A549 (cell line): ENCODE measurements at regions not wholly inside any gene's neighbourhood (a gene's known extent, or its start where the extent isn't known, plus 50 kb on each side); places are given as distances from the start of the nearest gene placed in this dataset.

ENCODE experiments used
- ATAC-seq, 2 experiments: fragments of 200-7000 bp in 1 of 2; fragments of >200 bp in 1 of 2; cut with Nextera tagmentation in 1 of 2; cut with Tn5 transposase in 1 of 2; 3 replicates each; pipeline versions ENCODE4 v1.8.0 to v1.9.1; 2018 to 2020; ENCODE audit warnings: mild to moderate bottlenecking in 1 of 2, moderate library complexity in 1 of 2
- CTCF ChIA-PET: fragments of 300-600 bp; sonication (Branson Sonifier 250); formaldehyde crosslinking; extraction: SDS; loops from one replicate; lab custom pipeline; 2021; ENCODE audit warnings: antibody characterized with exemption, inconsistent platforms; lab: Yijun Ruan, JAX
- POLR2A ChIA-PET: fragments of 350-600 bp; formaldehyde crosslinking; extraction: SDS; loops from one replicate; lab custom pipeline; 2021; ENCODE audit warnings: antibody characterized with exemption, inconsistent platforms; lab: Yijun Ruan, JAX
- DNase-seq, 2 experiments: peaks; one replicate each; pipeline versions ENCODE4 v3.0.0 to v3.0.0-alpha.2; 2011 to 2016; ENCODE audit warnings: low read depth in 1 of 2, low spot score in 1 of 2
- FAIRE-seq: peaks from 2 replicates; lab custom pipeline; 2011; peaks lifted over from hg19 to GRCh38; lab: Jason Lieb, UNC
- H3K27ac ChIP-seq, 2 experiments: fragments of >200 bp; sonication (Bioruptor Twin); formaldehyde crosslinking; 3 replicates each; pipeline ENCODE4 v1.5.1; 2016 to 2017
- H3K4me1 ChIP-seq: fragments of >200 bp; sonication (Bioruptor Twin); formaldehyde crosslinking; 3 replicates; pipeline ENCODE4 v1.6.1; 2016
- H3K4me2 ChIP-seq: fragments of >200 bp; sonication (Bioruptor Twin); formaldehyde crosslinking; 3 replicates; pipeline ENCODE4 v1.6.1; 2016
- H3K4me3 ChIP-seq: fragments of >200 bp; sonication (Bioruptor Twin); formaldehyde crosslinking; 3 replicates; pipeline ENCODE4 v1.5.1; 2016
- H3K9me3 ChIP-seq: fragments of >200 bp; sonication (Bioruptor Twin); formaldehyde crosslinking; 3 replicates; pipeline ENCODE4 v1.6.1; 2016
- CBX2 ChIP-seq: fragments of 200-600 bp; sonication (generic); IDR thresholded peaks from 2 replicates; pipeline ENCODE4 v1.6.1; 2016; ENCODE audit warnings: low read depth, mild to moderate bottlenecking, borderline replicate concordance
- CHD4 ChIP-seq: fragments of 200-600 bp; sonication (generic); IDR thresholded peaks from 2 replicates; pipeline ENCODE4 v1.6.1; 2016; ENCODE audit warnings: antibody characterized with exemption, mild to moderate bottlenecking, borderline replicate concordance
- EHF ChIP-seq: fragments of 250-450 bp; sonication (Bioruptor Pico); IDR thresholded peaks from 2 replicates; pipeline ENCODE4 v1.5.0; 2020; ENCODE audit warnings: mild to moderate bottlenecking
- EHMT2 ChIP-seq: fragments of 200-600 bp; sonication (generic); IDR thresholded peaks from 2 replicates; pipeline ENCODE4 v1.6.1; 2016; ENCODE audit warnings: antibody characterized with exemption, low read depth, mild to moderate bottlenecking, moderate library complexity
- EP300 ChIP-seq, 2 experiments: fragments of >200 bp; sonication (Bioruptor Twin); formaldehyde crosslinking; IDR thresholded peaks; 2 replicates in 1 of 2; 3 replicates in 1 of 2; pipeline ENCODE4 v1.6.1; 2016 to 2017
- FOSB ChIP-seq: fragments of 250-450 bp; sonication (Bioruptor Pico); IDR thresholded peaks from 2 replicates; pipeline ENCODE4 v1.5.0; 2020; ENCODE audit warnings: mild to moderate bottlenecking, moderate library complexity
- FOXS1 ChIP-seq: fragments of 250-450 bp; sonication (Bioruptor Pico); IDR thresholded peaks from 2 replicates; pipeline ENCODE4 v1.5.0; 2020; ENCODE audit warnings: mild to moderate bottlenecking, moderate library complexity
- HDAC2 ChIP-seq: fragments of 200-600 bp; sonication (generic); IDR thresholded peaks from 2 replicates; pipeline ENCODE4 v1.6.1; 2016
- HES2 ChIP-seq: fragments of >200 bp; sonication (Bioruptor Twin); formaldehyde crosslinking; IDR thresholded peaks from 2 replicates; pipeline ENCODE4 v1.6.1; 2016
- HMGXB4 ChIP-seq: fragments of 250-450 bp; sonication (Bioruptor Pico); IDR thresholded peaks from 2 replicates; pipeline ENCODE4 v1.5.0; 2021; ENCODE audit warnings: mild to moderate bottlenecking, moderate library complexity, borderline replicate concordance
- HOXA7 ChIP-seq: fragments of 250-450 bp; sonication (Bioruptor Pico); IDR thresholded peaks from 2 replicates; pipeline ENCODE4 v1.5.0; 2020; ENCODE audit warnings: mild to moderate bottlenecking, moderate library complexity
- HOXB13 ChIP-seq: fragments of 250-450 bp; sonication (Bioruptor Pico); IDR thresholded peaks from 2 replicates; pipeline ENCODE4 v1.5.0; 2020; ENCODE audit warnings: low read depth, mild to moderate bottlenecking, moderate library complexity
- HOXB5 ChIP-seq: fragments of 250-450 bp; sonication (Bioruptor Pico); IDR thresholded peaks from 2 replicates; pipeline ENCODE4 v1.5.0; 2020; ENCODE audit warnings: mild to moderate bottlenecking, moderate library complexity
- MAFK ChIP-seq: fragments of 450-650 bp; IDR thresholded peaks from 2 replicates; pipeline ENCODE4 v1.6.1; 2014; ENCODE audit not compliant: partially characterized antibody
- MAZ ChIP-seq: fragments of 150-350 bp; IDR thresholded peaks from 2 replicates; pipeline ENCODE4 v1.6.1; 2014; ENCODE audit warnings: antibody characterized with exemption, low read depth, low read length, borderline replicate concordance
- NFE2L2 ChIP-seq: fragments of 150-350 bp; conservative IDR thresholded peaks from 2 replicates; pipeline ENCODE4 v1.6.1; 2014; ENCODE audit warnings: low read length
- NPAS2 ChIP-seq: fragments of 250-450 bp; sonication (Bioruptor Pico); IDR thresholded peaks from 2 replicates; pipeline ENCODE4 v1.8.0; 2022; ENCODE audit warnings: mild to moderate bottlenecking, moderate library complexity, borderline replicate concordance
- POLR2AphosphoS2 ChIP-seq: conservative IDR thresholded peaks from 2 replicates; pipeline ENCODE4 v1.6.1; 2012; ENCODE audit warnings: low read length, improper control_type of control experiment, inconsistent platforms
- RAD21 ChIP-seq, 2 experiments: fragments of >200 bp in 1 of 2; sonication (Bioruptor Twin) in 1 of 2; formaldehyde crosslinking in 1 of 2; IDR thresholded peaks in 1 of 2; conservative IDR thresholded peaks in 1 of 2; 2 replicates in 1 of 2; 3 replicates in 1 of 2; pipeline ENCODE4 v1.6.1; 2012 to 2018; ENCODE audit warnings: inconsistent platforms in 1 of 2
- RARB ChIP-seq: fragments of 250-450 bp; sonication (Bioruptor Pico); IDR thresholded peaks from 2 replicates; pipeline ENCODE4 v1.8.0; 2021; ENCODE audit warnings: mild to moderate bottlenecking, moderate library complexity
- RCOR1 ChIP-seq: fragments of 150-350 bp; IDR thresholded peaks from 2 replicates; pipeline ENCODE4 v1.6.1; 2014; ENCODE audit warnings: antibody characterized with exemption, low read length, low read depth
- RNF2 ChIP-seq: fragments of 200-600 bp; sonication (generic); IDR thresholded peaks from 2 replicates; pipeline ENCODE4 v1.6.1; 2016; ENCODE audit warnings: low read depth, mild to moderate bottlenecking, antibody characterized with exemption, moderate library complexity, borderline replicate concordance
- SREBF2 ChIP-seq: fragments of 450-650 bp; IDR thresholded peaks from 2 replicates; pipeline ENCODE4 v1.6.1; 2014; ENCODE audit warnings: mild to moderate bottlenecking, moderate library complexity
- ZFP36 ChIP-seq: fragments of 450-650 bp; IDR thresholded peaks from 2 replicates; pipeline ENCODE4 v1.6.1; 2014; ENCODE audit warnings: borderline replicate concordance; ENCODE audit not compliant: partially characterized antibody
- ZSCAN20 ChIP-seq: fragments of 250-450 bp; sonication (Bioruptor Pico); IDR thresholded peaks from 2 replicates; pipeline ENCODE4 v1.8.0; 2022; ENCODE audit warnings: mild to moderate bottlenecking, moderate library complexity
- whole genome bisulfite sequencing: methylation state at CpG from one replicate; pipeline ENCODE4 v1.1.6; 2017; ENCODE audit errors: missing lambda C conversion rate; 5-methylcytosine and 5-hydroxymethylcytosine counted together
- TF ChIP-seq, protein P1 (sequence below): fragments of 450-650 bp; IDR thresholded peaks from 2 replicates; pipeline ENCODE4 v1.6.1; 2014; ENCODE audit warnings: antibody characterized with exemption
- TF ChIP-seq, protein P2 (sequence below): fragments of 250-450 bp; sonication (Bioruptor Pico); IDR thresholded peaks from 2 replicates; pipeline ENCODE4 v1.5.0; 2020; ENCODE audit warnings: low read depth, mild to moderate bottlenecking, moderate library complexity
- TF ChIP-seq, protein P3 (sequence below): fragments of >200 bp; sonication (Bioruptor Twin); formaldehyde crosslinking; IDR thresholded peaks from 3 replicates; pipeline ENCODE4 v1.6.1; 2016

GRCh38 chr2:120548627-120549608 is 186.8 kb upstream of the GLI2 start:
- no peak for FAIRE-seq
- POLR2A ChIA-PET, result no interaction called here
- no peak for DNase-seq
- peaks cover 5% of the 10 kb centered on the region for H3K4me1 ChIP-seq
- H3K9me3 ChIP-seq, result no peaks in the 10 kb centered on the region
- H3K4me2 ChIP-seq, result no peak overlapping the region
- no peak overlapping the region for H3K27ac ChIP-seq
- CTCF ChIA-PET, result interaction anchor here (1.0 to 8.7 kb wide), 5 partner anchors 11 to 205 kb away, joined by 3 to 101 read pairs (median 5); partner anchors contain the start of gene INHBB
- 77% methylated on average over 16 of the region's 16 CpGs for WGBS
- ATAC-seq, result no peak
- TF ChIP-seq SREBF2 (no peak), RAD21 (conservative IDR thresholded peaks at IDR 0.05 in 1 of 2, IDR thresholded peaks at IDR 0.05 in 1 of 2) (no peak), ZSCAN20 (CRISPR knock-in tag) (no peak), POLR2AphosphoS2 (no peak), EHF (CRISPR knock-in tag) (no peak), EHMT2 (no peak), ZFP36 (no peak), HES2 (no peak), HOXB13 (CRISPR knock-in tag) (no peak), FOXS1 (CRISPR knock-in tag) (no peak), RARB (CRISPR knock-in tag) (no peak), EP300 (IDR thresholded peaks at IDR 0.05) (no peak), HDAC2 (no peak), FOSB (CRISPR knock-in tag) (no peak), CHD4 (no peak), NFE2L2 (no peak)
- TF ChIP-seq, protein P1, sequence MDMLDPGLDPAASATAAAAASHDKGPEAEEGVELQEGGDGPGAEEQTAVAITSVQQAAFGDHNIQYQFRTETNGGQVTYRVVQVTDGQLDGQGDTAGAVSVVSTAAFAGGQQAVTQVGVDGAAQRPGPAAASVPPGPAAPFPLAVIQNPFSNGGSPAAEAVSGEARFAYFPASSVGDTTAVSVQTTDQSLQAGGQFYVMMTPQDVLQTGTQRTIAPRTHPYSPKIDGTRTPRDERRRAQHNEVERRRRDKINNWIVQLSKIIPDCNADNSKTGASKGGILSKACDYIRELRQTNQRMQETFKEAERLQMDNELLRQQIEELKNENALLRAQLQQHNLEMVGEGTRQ, result no peak
- TF ChIP-seq, protein P2, sequence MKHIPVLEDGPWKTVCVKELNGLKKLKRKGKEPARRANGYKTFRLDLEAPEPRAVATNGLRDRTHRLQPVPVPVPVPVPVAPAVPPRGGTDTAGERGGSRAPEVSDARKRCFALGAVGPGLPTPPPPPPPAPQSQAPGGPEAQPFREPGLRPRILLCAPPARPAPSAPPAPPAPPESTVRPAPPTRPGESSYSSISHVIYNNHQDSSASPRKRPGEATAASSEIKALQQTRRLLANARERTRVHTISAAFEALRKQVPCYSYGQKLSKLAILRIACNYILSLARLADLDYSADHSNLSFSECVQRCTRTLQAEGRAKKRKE (CRISPR knock-in tag), result no peak
- no peak overlapping the region for H3K4me3 ChIP-seq

DNA sequence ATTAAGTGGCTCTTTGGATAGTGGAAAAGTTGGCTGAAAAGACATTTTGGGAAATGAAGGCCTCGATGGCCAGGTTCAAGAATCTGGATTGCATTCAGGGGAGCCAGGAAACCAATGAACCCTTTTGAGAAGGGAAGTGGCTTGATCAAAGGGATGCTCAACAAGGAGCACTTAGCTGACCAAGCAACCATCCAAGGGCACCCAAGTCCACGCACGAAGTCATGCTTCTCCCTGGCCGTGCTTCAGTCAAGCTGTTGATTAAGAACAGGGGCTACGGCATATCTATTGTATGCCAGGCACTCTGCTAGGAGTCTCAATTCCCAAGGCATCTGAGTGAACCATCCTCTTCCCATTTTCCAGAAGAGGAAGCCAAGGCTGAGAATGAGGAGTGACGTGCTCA is 185.8 kb upstream of the GLI2 start:
- H3K4me2 ChIP-seq, result no peak overlapping the region
- no peak overlapping the region for H3K4me3 ChIP-seq
- no peak overlapping the region for H3K27ac ChIP-seq
- CTCF ChIA-PET, result interaction anchor here (1.4 to 8.7 kb wide), 5 partner anchors 10 to 237 kb away, joined by 3 to 101 read pairs (median 5); partner anchors contain the start of gene INHBB
- no peaks in the 10 kb centered on the region for H3K9me3 ChIP-seq
- H3K4me1 ChIP-seq, result peaks cover 5% of the 10 kb centered on the region
- no peak for ATAC-seq
- POLR2A ChIA-PET, result no interaction called here
- DNase-seq, result no peak
- 74% methylated on average over 6 of the region's 6 CpGs for WGBS
- no peak for FAIRE-seq
- TF ChIP-seq CHD4 (no peak), EP300 (IDR thresholded peaks at IDR 0.05) (no peak), HOXB5 (CRISPR knock-in tag) (no peak), MAFK (no peak), HMGXB4 (CRISPR knock-in tag) (no peak), ZSCAN20 (CRISPR knock-in tag) (no peak), RCOR1 (no peak), FOSB (CRISPR knock-in tag) (no peak), ZFP36 (no peak), CBX2 (no peak), RNF2 (no peak), MAZ (no peak), NPAS2 (CRISPR knock-in tag) (no peak), HOXA7 (CRISPR knock-in tag) (no peak)
- TF ChIP-seq, protein P2 (CRISPR knock-in tag), result no peak
- TF ChIP-seq, protein P3, sequence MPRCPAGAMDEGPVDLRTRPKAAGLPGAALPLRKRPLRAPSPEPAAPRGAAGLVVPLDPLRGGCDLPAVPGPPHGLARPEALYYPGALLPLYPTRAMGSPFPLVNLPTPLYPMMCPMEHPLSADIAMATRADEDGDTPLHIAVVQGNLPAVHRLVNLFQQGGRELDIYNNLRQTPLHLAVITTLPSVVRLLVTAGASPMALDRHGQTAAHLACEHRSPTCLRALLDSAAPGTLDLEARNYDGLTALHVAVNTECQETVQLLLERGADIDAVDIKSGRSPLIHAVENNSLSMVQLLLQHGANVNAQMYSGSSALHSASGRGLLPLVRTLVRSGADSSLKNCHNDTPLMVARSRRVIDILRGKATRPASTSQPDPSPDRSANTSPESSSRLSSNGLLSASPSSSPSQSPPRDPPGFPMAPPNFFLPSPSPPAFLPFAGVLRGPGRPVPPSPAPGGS, result no peak
- TF ChIP-seq, protein P1, result no peak
